NOMO-1 treated with DMSO at 0.1 percent for 48 hours (cell line): ENCODE measurements at regions not wholly inside any gene's neighbourhood (a gene's known extent, or its start where the extent isn't known, plus 50 kb on each side); places are given as distances from the start of the nearest gene placed in this dataset.
A peak's percentile ranks its signal among the peaks of the same experiment; 100 is the strongest.

Source experiments
- DNase-seq: peaks from one replicate; lab custom pipeline; 2025; ENCODE audit not compliant: unreplicated experiment; lab: John Stamatoyannopoulos, UW

DNA sequence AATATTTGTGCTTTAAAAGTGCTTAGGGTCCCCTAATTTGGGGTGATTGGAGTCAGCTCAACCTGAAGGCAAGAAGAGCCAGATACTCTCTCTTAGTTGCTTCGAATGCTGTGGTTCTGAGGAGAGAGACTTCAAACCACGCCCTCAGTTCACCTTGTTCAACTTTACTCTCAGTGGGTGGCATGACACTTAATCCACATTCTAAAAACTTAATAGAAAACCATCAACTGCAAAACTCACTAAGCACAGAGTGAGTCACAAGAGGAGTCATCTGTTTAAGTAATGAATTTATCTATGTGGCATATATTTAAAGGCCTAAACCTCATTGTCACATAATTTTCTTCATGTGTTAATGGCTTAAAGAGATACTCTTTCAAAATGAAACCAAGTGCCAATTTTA, 99.5 kb upstream of the SLC4A4 start:
- DNase-seq: no peak

DNA sequence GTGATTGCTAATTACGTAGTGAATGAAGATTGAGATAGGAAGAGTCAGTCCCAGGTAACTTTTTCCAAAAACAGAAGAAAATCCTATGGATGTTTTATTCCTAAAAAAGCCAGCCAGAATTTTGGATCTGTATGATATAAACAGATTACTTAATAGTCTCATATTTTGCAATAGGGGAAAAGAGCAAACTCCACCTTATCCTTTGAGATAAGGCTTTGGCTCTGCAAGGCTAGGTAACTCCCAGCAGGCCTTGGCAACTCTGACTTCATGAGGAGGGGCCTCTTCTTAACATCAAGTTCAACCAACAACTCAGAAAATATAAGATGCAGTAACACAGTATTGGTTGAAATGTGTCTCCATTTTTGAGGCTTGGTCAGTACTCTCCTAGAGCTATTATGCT, 98.7 kb upstream of the SLC4A4 start:
- no peak for DNase-seq

- DNase-seq: no peak
Observed at GRCh38 chr4:71241501-71242288, 97.1 kb upstream of the SLC4A4 start.

GRCh38 chr4:71243091-71243833, 95.6 kb upstream of the SLC4A4 start:
- DNase-seq: peak; percentile 92

DNA sequence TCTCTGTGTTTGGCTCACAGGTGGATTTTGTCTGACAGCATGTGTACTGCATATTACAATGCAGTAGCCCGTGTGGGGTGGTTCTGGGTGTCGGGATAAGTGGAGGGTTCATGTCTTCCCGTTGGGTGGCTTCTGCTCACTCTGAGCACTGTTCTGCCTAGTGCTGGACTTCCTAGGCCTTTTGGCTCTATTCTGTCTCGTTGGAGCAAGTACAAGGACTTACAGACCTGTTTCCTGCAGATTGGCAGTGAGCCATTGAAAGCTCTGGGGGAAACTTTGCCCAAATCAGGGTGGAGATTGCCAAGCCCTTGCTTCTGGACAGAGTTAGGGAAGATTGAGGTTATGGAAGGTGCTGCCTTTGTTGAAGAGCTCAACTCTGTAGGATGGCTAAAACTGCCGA, 91.1 kb upstream of the SLC4A4 start:
- DNase-seq: no peak

- DNase-seq: no peak
Observed at GRCh38 chr4:71251261-71251660, 87.6 kb upstream of the SLC4A4 start.

- DNase-seq: no peak
Observed at GRCh38 chr4:71253545-71253944, 85.3 kb upstream of the SLC4A4 start.

- DNase-seq: no peak
Observed at GRCh38 chr4:71254451-71255012, 84.3 kb upstream of the SLC4A4 start.

DNA sequence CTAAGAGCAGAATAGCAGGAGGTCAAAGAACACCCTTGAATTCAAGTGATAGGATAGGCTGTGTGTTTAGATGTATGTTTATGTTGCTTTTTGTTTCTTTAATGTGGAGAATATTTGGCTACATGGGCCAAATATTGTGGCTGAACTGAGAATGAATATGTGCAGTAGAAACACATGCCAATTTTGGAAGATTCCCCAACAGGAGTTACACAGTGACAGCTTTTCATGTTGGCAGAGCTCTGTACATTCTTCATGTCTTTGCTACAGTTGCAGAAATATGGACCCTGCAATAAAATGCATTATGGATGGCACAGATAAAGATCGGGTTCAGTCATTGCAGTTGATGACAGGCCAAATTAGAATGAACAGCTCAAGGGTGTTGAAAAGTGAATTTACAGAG, 82.8 kb upstream of the SLC4A4 start:
- no peak for DNase-seq

- no peak for DNase-seq
Observed at GRCh38 chr4:71257761-71258160, 81.1 kb upstream of the SLC4A4 start.

DNA sequence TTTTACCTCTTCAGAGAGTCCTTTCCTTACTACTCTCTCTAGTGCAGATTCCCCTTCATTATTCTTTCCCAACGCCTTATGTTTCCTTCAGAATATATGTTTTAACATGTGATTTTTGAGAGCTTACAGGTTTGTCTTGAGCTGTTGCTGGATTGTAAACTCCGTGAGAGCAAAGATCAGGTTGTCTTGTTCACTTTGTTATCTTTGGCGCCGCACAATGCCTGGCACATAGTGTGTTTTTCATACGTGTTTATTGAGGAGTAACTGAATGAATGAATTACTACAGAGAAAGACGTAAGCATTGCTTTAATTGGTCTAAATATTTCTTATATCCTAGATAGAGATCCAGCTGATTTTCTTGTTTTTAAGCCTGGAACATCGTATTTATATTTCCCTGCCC, 80.5 kb upstream of the SLC4A4 start:
- no peak for DNase-seq

DNA sequence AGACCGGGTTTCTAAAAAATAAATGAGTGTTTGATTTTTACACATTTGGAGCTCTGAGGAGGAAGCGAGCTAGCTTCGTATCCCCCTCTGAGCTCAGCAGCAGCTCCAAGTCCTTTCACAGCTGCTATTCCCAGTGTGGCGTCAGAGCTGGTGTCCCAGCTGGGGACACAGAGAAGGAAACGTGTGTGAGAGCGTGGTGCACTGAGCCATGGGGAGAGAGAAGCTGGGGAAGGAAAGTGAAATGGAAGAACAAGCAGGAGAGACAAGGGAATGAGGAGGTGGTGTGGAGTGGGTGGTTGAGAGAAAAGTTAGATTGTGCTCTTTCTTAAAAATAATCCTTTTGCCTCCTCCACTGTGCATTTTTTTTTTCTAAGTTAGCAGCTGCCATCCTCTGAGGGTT, 79.5 kb upstream of the SLC4A4 start:
- DNase-seq: no peak

- DNase-seq: peak; percentile 84
Observed at GRCh38 chr4:71259911-71260331, 78.9 kb upstream of the SLC4A4 start.

- DNase-seq: no peak
Observed at GRCh38 chr4:71260544-71260943, 78.3 kb upstream of the SLC4A4 start.

- DNase-seq: no peak
Observed at GRCh38 chr4:71261001-71261400, 77.8 kb upstream of the SLC4A4 start.

- DNase-seq: no peak
Observed at GRCh38 chr4:71261633-71262121, 77.1 kb upstream of the SLC4A4 start.

DNA sequence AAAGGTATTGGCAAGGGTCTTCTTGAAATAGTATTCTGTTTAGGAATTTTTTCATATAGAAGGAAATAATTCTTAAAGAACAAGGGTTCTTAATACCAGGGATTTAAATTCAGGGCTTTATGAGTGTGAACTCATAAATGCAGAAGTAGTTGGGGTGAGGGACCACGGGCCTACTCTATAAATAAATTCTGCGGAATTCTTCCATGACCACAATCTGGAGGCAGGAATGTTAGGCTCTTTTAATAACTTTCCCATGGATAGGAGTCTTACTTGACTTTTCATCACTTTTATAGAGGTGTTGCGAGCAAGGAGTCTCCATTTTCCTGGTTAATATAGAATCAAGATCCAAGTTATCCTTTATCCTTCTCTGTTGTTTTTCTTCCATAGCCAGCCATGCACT, 76.7 kb upstream of the SLC4A4 start:
- DNase-seq: no peak

DNA sequence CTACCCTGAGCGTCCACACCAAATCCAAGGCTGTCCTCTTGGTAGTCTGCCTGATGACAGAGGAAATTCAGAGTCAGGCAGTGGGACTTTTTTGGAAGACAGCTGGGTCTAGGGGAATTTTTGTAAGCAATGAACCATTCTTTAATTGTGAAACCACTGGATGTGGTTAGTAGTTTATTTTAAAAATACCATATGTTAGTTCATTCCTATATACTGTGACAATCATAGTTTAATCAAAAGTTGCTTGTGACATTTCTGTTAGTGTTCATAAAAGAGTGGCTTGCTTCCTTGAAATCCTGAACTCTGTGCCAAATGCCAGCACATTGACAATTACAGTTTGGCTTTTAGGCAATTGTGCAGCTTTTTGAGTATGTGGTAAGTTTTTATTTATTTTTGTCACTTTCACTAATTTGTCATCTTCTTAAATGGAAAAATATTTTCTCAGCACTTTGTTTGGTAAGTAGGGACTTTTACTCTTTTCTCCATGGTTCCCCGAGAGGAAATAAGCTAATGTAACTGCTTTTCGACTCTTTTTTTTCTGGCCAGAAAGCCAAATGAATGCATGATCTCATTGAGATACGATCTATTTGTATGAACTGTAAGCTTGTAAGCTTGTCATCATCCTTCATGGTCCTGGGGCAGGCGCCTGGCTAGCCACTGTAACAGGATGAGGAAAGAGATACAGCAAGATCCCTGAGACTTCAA, 72.6 kb upstream of the SLC4A4 start:
- DNase-seq: no peak

- no peak for DNase-seq
Observed at GRCh38 chr4:71267244-71267643, 71.6 kb upstream of the SLC4A4 start.

DNA sequence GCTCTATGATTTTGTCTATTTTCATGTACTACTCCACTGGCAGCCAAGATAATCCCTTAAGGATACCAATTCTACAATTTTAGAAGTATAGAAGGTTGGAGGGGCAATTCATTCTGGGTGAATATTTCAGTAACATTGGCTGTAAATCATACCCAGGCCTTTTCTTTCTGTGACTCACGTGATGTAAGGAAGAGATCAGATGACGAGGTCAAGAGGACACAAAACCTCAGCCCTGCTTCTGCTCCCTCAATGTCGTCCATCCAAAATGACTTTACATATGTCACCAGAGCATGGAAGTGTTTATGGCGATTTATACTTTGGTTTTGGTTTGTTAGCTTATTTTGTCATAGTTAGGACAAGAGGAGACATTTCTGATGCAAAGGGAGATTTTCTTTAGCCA, 70.7 kb upstream of the SLC4A4 start:
- DNase-seq: no peak

DNA sequence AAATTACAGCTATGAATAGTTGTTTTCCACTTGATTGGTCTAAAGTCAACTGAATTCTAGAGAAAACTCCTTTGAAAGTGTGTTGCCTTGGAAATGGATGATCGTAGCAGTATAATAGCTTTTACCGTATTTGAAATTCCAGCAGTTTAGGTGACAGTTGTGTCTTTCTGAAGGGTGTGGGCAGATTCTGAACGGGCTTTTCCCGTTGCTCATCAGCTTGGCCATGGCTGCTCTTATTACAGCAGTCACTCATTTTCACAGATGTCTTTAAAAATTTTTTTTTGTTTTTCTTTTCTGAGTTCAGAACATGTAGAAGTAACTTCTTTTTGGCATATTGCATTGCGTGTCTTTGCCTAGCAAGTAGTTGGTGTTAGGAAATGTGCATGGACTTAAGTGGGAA, 69.6 kb upstream of the SLC4A4 start:
- no peak for DNase-seq
